GM19023 (cell line): ENCODE measurements at regions not wholly inside any gene's neighbourhood (a gene's known extent, or its start where the extent isn't known, plus 50 kb on each side); places are given as distances from the start of the nearest gene placed in this dataset.
"Not testable (repeated sequence)": the region's sequence is repeated elsewhere in the genome, so short reads cannot be mapped to it uniquely, and the experiment has no call there.

Source experiments
- ATAC-seq: cut with Tn5 transposase; IDR thresholded peaks from one replicate; pipeline ENCODE4 v1.9.1; 2021; ENCODE audit warnings: mild to moderate bottlenecking, moderate library complexity; ENCODE audit not compliant: unreplicated experiment

- no peak for ATAC-seq
These were observed 126.2 kb upstream of the KCTD7 start for GRCh38 chr7:66502230-66503035.

GRCh38 chr7:66503036-66503370, 125.7 kb upstream of the KCTD7 start:
- ATAC-seq: no peak

GRCh38 chr7:66503551-66504031, 125.1 kb upstream of the KCTD7 start:
- no peak for ATAC-seq

GRCh38 chr7:66504131-66504530, 124.5 kb upstream of the KCTD7 start:
- ATAC-seq: no peak

GRCh38 chr7:66505009-66505408, 123.7 kb upstream of the KCTD7 start:
- no peak for ATAC-seq

GRCh38 chr7:66505531-66506451, 122.9 kb upstream of the KCTD7 start:
- no peak for ATAC-seq

- ATAC-seq: not testable (repeated sequence)
These were observed 122.0 kb upstream of the KCTD7 start for GRCh38 chr7:66506703-66507102.

- no peak for ATAC-seq
These were observed 120.9 kb upstream of the KCTD7 start for GRCh38 chr7:66507764-66508296.

- no peak for ATAC-seq
These were observed 120.2 kb upstream of the KCTD7 start for GRCh38 chr7:66508431-66508830.

GRCh38 chr7:66514050-66514449, 114.6 kb upstream of the KCTD7 start:
- no peak for ATAC-seq

- no peak for ATAC-seq
These were observed 111.3 kb upstream of the KCTD7 start for GRCh38 chr7:66517212-66517909.

GRCh38 chr7:66518151-66518691, 110.5 kb upstream of the KCTD7 start:
- no peak for ATAC-seq

- no peak for ATAC-seq
These were observed 107.0 kb upstream of the KCTD7 start for GRCh38 chr7:66521675-66522074.

GRCh38 chr7:66522518-66522917, 106.2 kb upstream of the KCTD7 start:
- no peak for ATAC-seq

GRCh38 chr7:66523409-66523808, 105.3 kb upstream of the KCTD7 start:
- no peak for ATAC-seq

GRCh38 chr7:66524738-66525137, 103.9 kb upstream of the KCTD7 start:
- no peak for ATAC-seq

GRCh38 chr7:66526782-66527181, 101.9 kb upstream of the KCTD7 start:
- not testable (repeated sequence) for ATAC-seq

GRCh38 chr7:66528652-66529051, 100.0 kb upstream of the KCTD7 start:
- ATAC-seq: no peak

- no peak for ATAC-seq
These were observed 98.6 kb upstream of the KCTD7 start for GRCh38 chr7:66529883-66530610.
